BLaER1 (cell line): ENCODE measurements at regions not wholly inside any gene's neighbourhood (a gene's known extent, or its start where the extent isn't known, plus 50 kb on each side); places are given as distances from the start of the nearest gene placed in this dataset.

Experiments
- H3K27ac ChIP-seq: shearing (Covaris generic); formaldehyde crosslinking; 2 replicates; pipeline ENCODE4 v1.8.1; 2022
- H3K27me3 ChIP-seq: shearing (Covaris generic); formaldehyde crosslinking; 2 replicates; pipeline ENCODE4 v1.8.1; 2022
- H3K36me3 ChIP-seq: shearing (Covaris generic); formaldehyde crosslinking; 2 replicates; pipeline ENCODE4 v1.8.1; 2022
- H3K4me1 ChIP-seq: shearing (Covaris generic); formaldehyde crosslinking; 2 replicates; pipeline ENCODE4 v1.8.1; 2022
- H3K4me2 ChIP-seq: shearing (Covaris generic); formaldehyde crosslinking; 2 replicates; pipeline ENCODE4 v1.8.1; 2022
- H3K4me3 ChIP-seq: shearing (Covaris generic); formaldehyde crosslinking; 2 replicates; pipeline ENCODE4 v1.8.1; 2022
- H3K9ac ChIP-seq: shearing (Covaris generic); formaldehyde crosslinking; 2 replicates; pipeline ENCODE4 v1.8.1; 2022
- H3K9me3 ChIP-seq: shearing (Covaris generic); formaldehyde crosslinking; 2 replicates; pipeline ENCODE4 v1.8.1; 2022
- H4K20me1 ChIP-seq: shearing (Covaris generic); formaldehyde crosslinking; 2 replicates; pipeline ENCODE4 v1.8.1; 2022
- Cebpa-rat ChIP-seq: shearing (Covaris generic); IDR thresholded peaks from 2 replicates; pipeline ENCODE4 v1.8.1; 2022

DNA sequence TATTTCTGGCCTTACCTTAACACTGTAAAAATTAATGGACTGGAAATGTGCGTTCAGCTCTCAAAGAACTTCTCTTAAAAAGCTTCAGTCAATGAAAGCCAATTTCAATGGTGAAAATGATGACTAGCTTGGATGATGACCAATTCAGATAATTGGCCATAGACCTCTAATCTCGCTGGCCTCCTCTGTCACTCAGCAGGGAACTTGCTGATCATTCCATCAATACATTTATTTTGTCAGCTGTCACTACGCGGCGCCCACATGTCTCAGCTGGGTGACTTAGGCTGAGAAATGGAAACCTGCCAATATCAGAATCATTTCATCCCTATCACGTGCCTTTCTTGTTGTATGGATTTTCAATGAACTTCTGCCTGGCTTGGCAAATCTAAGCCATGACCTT is 673.0 kb upstream of the AUTS2 start:
- no peak for TF ChIP-seq Cebpa-rat

DNA sequence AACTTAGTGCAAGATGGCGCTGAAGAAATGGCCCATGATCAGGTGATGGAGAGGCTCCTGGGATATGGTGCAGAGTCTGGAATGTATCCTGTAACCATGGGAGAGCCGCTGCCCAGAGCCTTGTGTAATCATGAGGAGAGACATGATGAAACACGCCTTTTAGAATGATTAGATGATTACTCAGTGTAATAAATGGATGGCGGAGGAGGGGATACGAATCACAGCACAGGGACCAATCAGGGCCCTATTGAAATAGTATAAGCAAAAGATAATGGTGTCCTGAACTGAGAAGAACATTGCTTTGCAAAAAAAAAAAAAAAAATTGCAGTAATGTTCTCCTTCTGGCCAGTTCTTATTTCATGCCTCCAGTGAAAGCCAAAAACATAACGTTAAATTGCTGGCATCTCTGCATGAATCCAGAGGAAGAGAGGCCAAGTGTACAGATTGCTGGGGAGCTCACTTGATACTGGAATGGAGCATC is 668.5 kb upstream of the AUTS2 start:
- Histone ChIP-seq H3K4me1 (no peaks in the 10 kb centered on the region), H3K36me3 (no peaks in the 10 kb centered on the region), H3K27ac (no peak overlapping the region), H3K4me3 (no peak overlapping the region), H3K9ac (no peak overlapping the region), H3K27me3 (no peaks in the 10 kb centered on the region), H3K9me3 (no peaks in the 10 kb centered on the region), H4K20me1 (no peaks in the 10 kb centered on the region), H3K4me2 (no peak overlapping the region)
- no peak for TF ChIP-seq Cebpa-rat

More for the DNA sequence above, 673.0 kb upstream of the AUTS2 start:
- Histone ChIP-seq H3K4me2 (no peak overlapping the region), H3K27ac (no peak overlapping the region), H3K4me3 (no peak overlapping the region), H3K27me3 (no peaks in the 10 kb centered on the region), H4K20me1 (no peaks in the 10 kb centered on the region), H3K9ac (no peak overlapping the region), H3K36me3 (no peaks in the 10 kb centered on the region), H3K9me3 (peaks cover 20% of the 10 kb centered on the region), H3K4me1 (no peaks in the 10 kb centered on the region)

DNA sequence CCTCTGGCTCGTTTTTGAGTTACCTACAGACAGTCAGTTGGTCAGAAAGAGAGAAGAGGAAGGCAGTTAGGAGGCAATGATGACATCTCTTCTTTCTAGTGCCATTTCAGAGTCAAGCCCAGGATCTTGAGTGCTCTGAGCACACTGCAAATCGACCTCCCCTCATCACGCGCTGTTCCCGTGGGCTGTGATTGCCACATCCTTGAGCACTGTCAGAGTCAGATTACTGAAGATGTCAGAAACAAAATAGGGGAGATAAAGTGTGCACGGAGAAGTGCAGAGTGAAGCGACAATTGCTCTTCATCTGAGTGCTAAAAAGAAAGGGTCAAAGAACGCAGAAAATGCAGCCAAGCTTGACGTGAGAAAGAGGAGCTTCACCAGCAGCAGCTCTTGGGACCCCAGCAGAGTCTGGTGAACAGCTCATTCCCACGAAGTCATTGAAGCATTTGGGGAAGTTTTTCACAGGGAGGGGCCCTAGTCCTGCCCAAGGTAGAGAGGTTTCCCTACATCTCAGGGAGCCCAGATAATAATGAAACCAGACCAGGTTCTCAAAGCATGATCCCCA is 661.7 kb upstream of the AUTS2 start:
- no peak for TF ChIP-seq Cebpa-rat
- no peaks in the 10 kb centered on the region for H4K20me1 ChIP-seq
- H3K9me3 ChIP-seq: peaks cover 13% of the 10 kb centered on the region
- no peaks in the 10 kb centered on the region for H3K27me3 ChIP-seq
- no peak overlapping the region for H3K4me3 ChIP-seq
- H3K36me3 ChIP-seq: no peaks in the 10 kb centered on the region
- H3K9ac ChIP-seq: no peak overlapping the region
- H3K27ac ChIP-seq: no peak overlapping the region
- peak overlapping the region; percentile 57 for H3K4me2 ChIP-seq
- H3K4me1 ChIP-seq: peaks cover 20% of the 10 kb centered on the region

DNA sequence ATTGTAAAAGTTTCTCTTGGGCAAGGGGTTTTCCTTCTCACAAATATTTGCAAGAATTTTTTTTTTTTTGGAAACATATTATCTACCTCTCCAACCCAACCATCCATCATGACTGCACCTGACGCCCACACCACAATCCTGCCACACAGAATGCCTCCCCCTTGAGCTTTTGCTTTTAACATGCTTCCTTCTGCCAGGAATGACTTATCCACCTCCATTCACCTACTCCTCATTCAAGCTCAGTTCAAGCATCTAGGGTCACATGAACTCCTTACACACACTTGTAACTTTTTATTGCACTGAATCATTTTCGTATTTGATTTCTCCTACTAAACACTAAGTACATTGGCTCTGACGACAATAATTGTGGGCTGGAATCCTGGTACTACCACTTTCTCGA is 660.1 kb upstream of the AUTS2 start:
- Histone ChIP-seq H3K27ac (no peak overlapping the region), H4K20me1 (no peaks in the 10 kb centered on the region), H3K4me3 (no peak overlapping the region), H3K4me1 (peaks cover 20% of the 10 kb centered on the region), H3K4me2 (no peak overlapping the region), H3K9me3 (peaks cover 13% of the 10 kb centered on the region), H3K27me3 (no peaks in the 10 kb centered on the region), H3K36me3 (no peaks in the 10 kb centered on the region), H3K9ac (no peak overlapping the region)
- no peak for TF ChIP-seq Cebpa-rat

DNA sequence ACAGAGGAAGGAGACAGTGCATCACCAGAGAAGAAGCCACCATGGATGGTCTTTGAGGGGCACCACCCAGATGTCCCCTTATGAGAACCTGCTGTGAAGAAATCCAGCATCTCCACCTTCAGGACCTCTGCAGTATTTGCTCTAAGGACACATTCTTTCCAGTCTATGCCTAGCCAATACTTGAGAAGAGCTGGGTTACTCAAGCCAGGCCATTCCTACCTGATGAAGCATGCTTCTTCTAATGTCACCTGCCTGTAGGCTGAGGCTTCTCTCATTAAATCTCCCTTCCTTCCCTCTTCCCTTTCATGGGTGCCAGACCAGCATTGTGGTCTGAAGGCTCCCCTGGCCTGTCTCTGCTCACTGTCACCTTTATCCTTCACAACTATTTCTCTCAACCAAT is 654.5 kb upstream of the AUTS2 start:
- no peaks in the 10 kb centered on the region for H4K20me1 ChIP-seq
- peaks cover 5% of the 10 kb centered on the region for H3K9me3 ChIP-seq
- no peak overlapping the region for H3K4me2 ChIP-seq
- no peak for TF ChIP-seq Cebpa-rat
- no peaks in the 10 kb centered on the region for H3K4me1 ChIP-seq
- H3K36me3 ChIP-seq: no peaks in the 10 kb centered on the region
- no peaks in the 10 kb centered on the region for H3K27me3 ChIP-seq
- no peak overlapping the region for H3K9ac ChIP-seq
- no peak overlapping the region for H3K4me3 ChIP-seq
- no peak overlapping the region for H3K27ac ChIP-seq

DNA sequence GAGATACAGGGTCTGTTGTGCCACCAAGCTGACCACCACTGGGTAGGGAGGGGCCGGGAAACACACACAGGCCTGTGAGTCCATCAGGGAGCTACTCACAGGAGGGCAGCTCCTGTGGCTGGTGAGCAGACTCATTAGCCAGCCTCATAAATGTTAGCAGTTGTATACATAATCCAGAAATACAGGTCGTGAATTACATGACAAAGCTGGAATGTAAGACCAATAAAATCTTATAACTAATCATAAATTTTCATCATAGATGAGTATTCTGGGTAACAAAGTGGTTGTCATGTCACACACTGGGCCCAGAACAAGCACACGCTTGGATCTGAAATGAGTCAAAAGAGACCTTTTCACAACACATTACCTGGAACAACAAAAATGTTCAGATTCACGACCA is 642.6 kb upstream of the AUTS2 start:
- no peak for TF ChIP-seq Cebpa-rat

DNA sequence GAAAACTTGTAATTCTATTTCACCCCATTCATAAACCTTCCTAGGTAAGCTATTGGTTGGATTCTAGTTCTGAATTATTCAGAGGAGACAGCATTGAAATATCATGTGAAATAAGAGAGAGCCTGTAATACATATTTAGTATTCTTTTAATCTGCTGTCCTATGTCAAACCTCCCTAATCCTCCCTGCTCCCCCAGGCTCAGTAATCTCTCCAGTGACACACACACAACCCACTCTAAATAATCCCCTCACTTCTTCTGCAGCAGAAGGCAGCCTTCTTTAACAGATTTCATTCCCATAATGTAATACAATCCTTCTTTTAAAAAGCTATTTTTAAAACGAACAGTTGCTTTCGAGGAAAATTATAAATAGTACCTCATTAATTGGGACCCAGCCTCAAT is 639.7 kb upstream of the AUTS2 start:
- Histone ChIP-seq H4K20me1 (no peaks in the 10 kb centered on the region), H3K4me2 (no peak overlapping the region), H3K4me3 (no peak overlapping the region), H3K9me3 (peaks cover 11% of the 10 kb centered on the region; the same call in 1 of the 2 replicates), H3K4me1 (no peaks in the 10 kb centered on the region), H3K36me3 (no peaks in the 10 kb centered on the region), H3K9ac (no peak overlapping the region), H3K27me3 (no peaks in the 10 kb centered on the region), H3K27ac (no peak overlapping the region)
- no peak for TF ChIP-seq Cebpa-rat

More for the DNA sequence above, 642.6 kb upstream of the AUTS2 start:
- Histone ChIP-seq H3K27ac (no peak overlapping the region), H3K4me2 (no peak overlapping the region), H3K4me1 (no peaks in the 10 kb centered on the region), H3K9ac (no peak overlapping the region), H3K36me3 (no peaks in the 10 kb centered on the region), H3K27me3 (no peaks in the 10 kb centered on the region), H3K4me3 (no peak overlapping the region), H3K9me3 (0 out of 2 replicates have a peak, but pooled peaks cover 5% of the 10 kb centered on the region), H4K20me1 (no peaks in the 10 kb centered on the region)

DNA sequence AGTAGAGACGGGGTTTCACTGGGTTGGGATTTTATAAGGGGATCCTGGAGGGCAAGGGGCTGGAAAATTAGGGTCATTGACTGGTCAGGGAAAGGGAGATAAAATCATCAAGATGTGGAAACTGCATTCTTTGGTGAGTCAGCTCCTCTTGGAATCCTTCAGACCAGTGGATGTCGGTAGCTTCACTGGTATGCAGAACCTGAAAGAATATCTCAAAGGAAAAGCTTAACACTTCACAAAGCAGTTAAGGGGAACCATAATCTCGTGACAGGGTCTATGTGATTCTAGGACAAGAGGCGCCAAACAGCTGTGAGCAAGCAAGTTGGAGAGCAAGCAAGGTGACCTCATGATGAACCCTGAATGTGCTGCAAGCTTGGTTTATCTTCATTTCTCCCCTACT is 634.7 kb upstream of the AUTS2 start:
- H3K9ac ChIP-seq: no peak overlapping the region
- H3K27me3 ChIP-seq: no peaks in the 10 kb centered on the region
- no peaks in the 10 kb centered on the region for H3K4me1 ChIP-seq
- H3K36me3 ChIP-seq: no peaks in the 10 kb centered on the region
- H3K9me3 ChIP-seq: peaks cover 7% of the 10 kb centered on the region; the same call in 1 of the 2 replicates
- no peak for TF ChIP-seq Cebpa-rat
- no peak overlapping the region for H3K27ac ChIP-seq
- no peaks in the 10 kb centered on the region for H4K20me1 ChIP-seq
- H3K4me3 ChIP-seq: no peak overlapping the region
- no peak overlapping the region for H3K4me2 ChIP-seq

DNA sequence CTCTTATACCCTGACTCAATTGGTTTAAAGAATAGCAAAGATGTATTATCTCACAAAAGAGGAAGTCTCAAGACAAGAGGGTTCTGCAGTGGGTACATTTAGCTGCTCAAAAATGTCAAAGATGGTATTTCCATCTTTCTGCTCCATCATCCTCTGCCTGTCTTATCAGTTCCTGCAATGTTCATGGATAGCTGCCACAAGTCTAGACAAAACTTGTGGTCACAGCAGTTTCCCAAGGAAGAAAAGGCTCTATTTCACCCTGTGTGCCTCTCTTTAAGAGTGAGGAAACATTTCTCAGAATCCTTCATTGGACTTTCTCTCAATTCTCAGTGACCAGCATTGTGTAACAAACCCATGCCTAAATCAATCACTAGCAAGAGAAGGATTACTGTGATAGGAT is 634.2 kb upstream of the AUTS2 start:
- Histone ChIP-seq H3K9ac (no peak overlapping the region), H3K4me3 (no peak overlapping the region), H3K36me3 (no peaks in the 10 kb centered on the region), H3K27ac (no peak overlapping the region), H3K27me3 (no peaks in the 10 kb centered on the region), H3K9me3 (peaks cover 7% of the 10 kb centered on the region; the same call in 1 of the 2 replicates), H3K4me1 (no peaks in the 10 kb centered on the region), H3K4me2 (no peak overlapping the region), H4K20me1 (no peaks in the 10 kb centered on the region)
- no peak for TF ChIP-seq Cebpa-rat

DNA sequence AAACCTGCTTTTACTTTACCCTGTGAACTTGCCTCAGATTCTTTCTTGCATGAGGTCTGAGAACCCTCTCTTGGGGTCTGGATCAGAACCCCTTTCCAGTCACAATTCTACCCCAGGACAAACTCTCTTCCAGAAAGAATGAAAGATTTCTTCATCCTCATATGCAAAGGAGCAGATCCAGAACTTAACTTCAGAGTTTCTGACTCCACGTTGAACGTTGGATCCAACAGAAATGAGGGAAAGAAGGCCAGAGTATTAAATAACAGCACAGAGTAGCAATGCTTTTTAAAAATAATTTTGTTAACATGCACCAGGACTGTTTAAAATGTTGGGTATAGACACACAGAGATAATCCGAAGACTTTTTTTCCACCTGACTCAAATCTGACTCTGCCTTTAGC is 632.9 kb upstream of the AUTS2 start:
- Histone ChIP-seq H3K9ac (no peak overlapping the region), H3K9me3 (peaks cover 10% of the 10 kb centered on the region; the same call in 1 of the 2 replicates), H4K20me1 (no peaks in the 10 kb centered on the region), H3K27ac (no peak overlapping the region), H3K27me3 (no peaks in the 10 kb centered on the region), H3K4me3 (no peak overlapping the region), H3K4me2 (no peak overlapping the region), H3K36me3 (no peaks in the 10 kb centered on the region), H3K4me1 (no peaks in the 10 kb centered on the region)
- TF ChIP-seq Cebpa-rat: no peak

DNA sequence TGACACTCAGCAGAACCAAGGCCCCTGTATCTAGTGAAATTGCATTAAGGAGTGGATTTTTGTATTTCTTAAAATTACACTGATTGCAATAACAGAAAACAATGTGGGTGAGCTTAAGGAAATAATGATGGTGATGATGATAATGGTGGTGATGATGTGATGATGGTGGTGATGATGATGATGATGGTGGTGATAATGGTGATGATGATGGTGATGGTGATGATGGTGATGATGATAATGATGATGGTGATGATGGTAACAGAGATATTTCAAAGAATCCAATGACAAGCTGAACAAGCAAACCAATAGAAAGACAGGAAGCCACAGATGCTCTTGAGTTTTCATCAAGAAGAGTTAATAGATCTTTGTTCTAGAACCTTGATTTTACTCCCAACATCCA is 630.7 kb upstream of the AUTS2 start:
- Histone ChIP-seq H3K27ac (no peak overlapping the region), H3K27me3 (no peaks in the 10 kb centered on the region), H3K36me3 (no peaks in the 10 kb centered on the region), H4K20me1 (no peaks in the 10 kb centered on the region), H3K4me1 (no peaks in the 10 kb centered on the region), H3K9me3 (peaks cover 8% of the 10 kb centered on the region; the same call in 1 of the 2 replicates), H3K9ac (no peak overlapping the region), H3K4me2 (no peak overlapping the region), H3K4me3 (no peak overlapping the region)
- TF ChIP-seq Cebpa-rat: no peak
